ENCODE measurements at regions not wholly inside any gene's neighbourhood (a gene's known extent, or its start where the extent isn't known, plus 50 kb on each side); places are given as distances from the start of the nearest gene placed in this dataset.

DNA sequence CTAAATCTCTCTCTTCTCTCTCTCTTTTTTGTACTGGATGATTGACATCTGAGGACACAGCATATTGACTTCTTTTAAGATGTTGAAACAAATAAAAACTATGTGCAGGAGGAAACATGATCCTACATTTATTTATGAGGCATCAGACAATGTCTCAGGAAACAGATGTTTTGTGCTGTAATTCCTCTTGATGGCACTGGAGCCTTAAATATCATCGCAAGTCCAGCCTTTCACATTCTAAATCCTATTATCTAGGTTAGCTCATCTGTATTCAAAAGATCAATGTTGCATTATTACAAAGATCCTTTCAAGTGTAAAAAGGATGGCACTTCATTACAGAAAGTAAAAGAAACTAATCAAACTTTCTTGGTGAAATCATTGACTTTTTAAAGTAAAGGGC is 63.9 kb downstream of the MAT2B start:
- Histone ChIP-seq H3K36me3 (ENCODE audit: control insufficient read depth, insufficient read depth, low read length) (no peaks in the 10 kb centered on the region), H3K27me3 (replicated peaks; ENCODE audit: control insufficient read depth, insufficient read depth, low read length) (no peaks in the 10 kb centered on the region), H3K4me3 (replicated peaks; ENCODE audit: low read depth, low read length) (no peak overlapping the region)
- DNase-seq (ENCODE audit: extremely low read depth, insufficient read length) = no peak
- no peak for TF ChIP-seq CTCF (IDR thresholded peaks at IDR 0.05; ENCODE audit: insufficient read depth, low read length, poor library complexity, severe bottlenecking)

GRCh38 chr5:163571744-163572143 is 66.3 kb downstream of the MAT2B start:
- no peak for TF ChIP-seq CTCF (IDR thresholded peaks at IDR 0.05; ENCODE audit: insufficient read depth, low read length, poor library complexity, severe bottlenecking)
- DNase-seq (ENCODE audit: extremely low read depth, insufficient read length) = no peak
- Histone ChIP-seq H3K36me3 (ENCODE audit: control insufficient read depth, insufficient read depth, low read length) (no peaks in the 10 kb centered on the region), H3K4me3 (replicated peaks; ENCODE audit: low read depth, low read length) (no peak overlapping the region), H3K27me3 (replicated peaks; ENCODE audit: control insufficient read depth, insufficient read depth, low read length) (no peaks in the 10 kb centered on the region)

GRCh38 chr5:163574472-163575440 is 69.3 kb downstream of the MAT2B start:
- no peak for DNase-seq (ENCODE audit: extremely low read depth, insufficient read length)
- TF ChIP-seq CTCF (IDR thresholded peaks at IDR 0.05; ENCODE audit: insufficient read depth, low read length, poor library complexity, severe bottlenecking) = no peak
- no peak overlapping the region for H3K4me3 ChIP-seq (replicated peaks; ENCODE audit: low read depth, low read length)
- no peaks in the 10 kb centered on the region for H3K36me3 ChIP-seq (ENCODE audit: control insufficient read depth, insufficient read depth, low read length)
- no peaks in the 10 kb centered on the region for H3K27me3 ChIP-seq (replicated peaks; ENCODE audit: control insufficient read depth, insufficient read depth, low read length)

GRCh38 chr5:163578652-163579051 is 73.2 kb downstream of the MAT2B start:
- TF ChIP-seq CTCF (IDR thresholded peaks at IDR 0.05; ENCODE audit: insufficient read depth, low read length, poor library complexity, severe bottlenecking) = no peak
- Histone ChIP-seq H3K4me3 (replicated peaks; ENCODE audit: low read depth, low read length) (no peak overlapping the region), H3K36me3 (ENCODE audit: control insufficient read depth, insufficient read depth, low read length) (no peaks in the 10 kb centered on the region), H3K27me3 (replicated peaks; ENCODE audit: control insufficient read depth, insufficient read depth, low read length) (no peaks in the 10 kb centered on the region)
- DNase-seq (ENCODE audit: extremely low read depth, insufficient read length) = no peak

DNA sequence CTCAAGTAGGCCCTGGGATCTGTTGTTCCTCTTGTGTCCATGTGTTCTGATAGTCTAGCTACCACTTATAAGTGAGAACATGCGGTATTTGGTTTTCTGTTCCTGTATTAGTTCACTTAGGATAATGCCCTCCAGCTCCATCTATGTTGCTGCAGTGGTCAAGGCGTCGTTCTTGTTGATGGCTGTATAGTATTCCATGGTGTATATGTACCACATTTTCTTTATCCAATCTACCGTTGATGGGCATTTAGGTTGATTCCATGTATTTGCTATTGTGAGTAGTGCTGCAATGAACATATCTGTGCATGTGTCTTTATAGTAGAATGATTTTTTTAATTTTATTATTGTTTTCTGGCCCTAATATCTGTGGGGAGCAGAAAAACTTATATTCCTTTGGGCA is 74.3 kb downstream of the MAT2B start:
- DNase-seq (ENCODE audit: extremely low read depth, insufficient read length) = no peak
- Histone ChIP-seq H3K4me3 (replicated peaks; ENCODE audit: low read depth, low read length) (no peak overlapping the region), H3K27me3 (replicated peaks; ENCODE audit: control insufficient read depth, insufficient read depth, low read length) (no peaks in the 10 kb centered on the region), H3K36me3 (ENCODE audit: control insufficient read depth, insufficient read depth, low read length) (no peaks in the 10 kb centered on the region)
- no peak for TF ChIP-seq CTCF (IDR thresholded peaks at IDR 0.05; ENCODE audit: insufficient read depth, low read length, poor library complexity, severe bottlenecking)
